ENCODE measurements at regions not wholly inside any gene's neighbourhood (a gene's known extent, or its start where the extent isn't known, plus 50 kb on each side); places are given as distances from the start of the nearest gene placed in this dataset.

GRCh38 chr6:14676977-14677781 lies 559.6 kb downstream of the CD83 start:
- no peak for DNase-seq

- DNase-seq = no peak
Observed at GRCh38 chr6:14681699-14682487, 564.0 kb upstream of the JARID2 start.

DNA sequence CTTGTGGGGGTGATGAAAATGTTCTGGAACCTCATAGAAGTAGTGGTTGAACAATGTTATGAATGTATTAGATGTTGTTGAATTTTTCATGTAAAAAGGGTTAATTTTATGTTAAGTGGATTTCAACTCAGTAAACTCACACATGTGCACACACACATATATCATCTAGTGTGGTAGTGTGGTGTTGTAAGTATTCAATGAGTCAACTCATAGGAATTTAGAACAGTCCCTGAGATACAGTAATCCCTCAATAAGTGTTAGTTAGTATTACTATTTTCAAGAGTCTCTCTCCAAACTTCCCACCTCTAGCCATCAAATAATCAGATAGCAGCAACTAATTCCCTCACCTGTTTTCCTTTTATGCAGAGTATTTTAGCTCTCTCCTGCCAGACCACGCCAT lies 563.1 kb upstream of the JARID2 start:
- no peak for DNase-seq

DNA sequence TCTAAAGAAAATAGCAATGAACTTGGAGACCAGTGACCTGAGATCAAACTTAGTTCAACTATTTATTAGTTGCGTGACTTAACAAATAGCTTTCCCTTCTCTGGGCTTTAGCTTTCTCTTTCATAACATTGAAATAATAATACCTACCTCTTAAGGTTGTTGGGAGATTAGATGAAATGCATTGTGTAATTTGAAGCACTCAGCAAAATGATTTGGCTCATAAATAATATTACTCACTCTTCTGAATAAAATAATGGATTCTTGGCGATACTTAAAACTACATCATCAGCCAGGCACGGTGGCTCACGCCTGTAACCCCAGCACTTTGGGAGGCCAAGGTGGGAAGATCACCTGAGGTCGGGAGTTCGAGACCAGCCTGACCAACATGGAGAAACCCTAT lies 556.2 kb upstream of the JARID2 start:
- no peak for DNase-seq

DNA sequence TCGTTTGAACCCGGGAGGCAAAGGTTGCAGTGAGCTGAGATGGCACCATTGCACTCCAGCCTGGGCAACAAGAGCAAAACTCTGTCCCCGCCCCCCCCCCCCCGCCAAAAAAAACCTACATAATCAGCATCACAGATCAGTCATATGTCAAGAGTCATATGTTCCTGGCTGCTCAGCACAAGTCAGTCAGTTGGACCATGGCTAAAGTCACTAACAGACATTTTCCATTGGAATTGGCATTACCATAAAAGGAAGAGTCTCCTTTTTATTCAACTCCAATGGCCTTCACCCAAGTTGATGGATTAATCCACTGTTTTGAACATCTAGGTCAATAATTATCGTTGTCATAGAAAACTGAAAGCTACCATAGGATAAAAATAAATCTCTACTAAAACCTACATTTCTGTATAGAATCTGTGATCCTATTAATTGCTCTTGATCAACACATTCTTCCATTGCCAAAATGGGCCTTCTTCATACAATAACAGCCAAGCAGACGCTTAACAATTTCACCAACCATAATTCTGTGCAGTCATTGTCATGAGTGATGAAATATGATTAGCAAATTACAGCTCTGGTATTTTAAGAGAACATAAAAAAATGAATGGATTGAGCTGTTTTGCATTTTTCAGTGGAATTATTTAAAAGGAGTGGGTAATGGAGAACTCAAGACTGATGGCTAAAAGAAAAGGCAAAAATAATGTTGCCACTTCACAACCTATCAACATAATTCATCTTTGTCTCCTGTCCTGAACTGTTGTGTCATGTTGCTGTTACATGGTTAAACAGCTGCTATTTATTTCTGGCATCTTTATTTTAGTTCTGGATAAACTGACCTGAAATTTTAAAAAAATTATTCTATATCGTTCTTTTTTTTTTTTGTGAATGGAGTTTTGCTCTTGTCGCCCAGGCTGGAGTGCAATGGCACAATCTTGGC lies 555.5 kb upstream of the JARID2 start:
- DNase-seq = no peak

- no peak for DNase-seq
Observed at GRCh38 chr6:14692208-14692607, 553.7 kb upstream of the JARID2 start.

GRCh38 chr6:14693301-14694192 lies 552.3 kb upstream of the JARID2 start:
- no peak for DNase-seq

GRCh38 chr6:14694308-14694707 lies 551.6 kb upstream of the JARID2 start:
- no peak for DNase-seq

DNA sequence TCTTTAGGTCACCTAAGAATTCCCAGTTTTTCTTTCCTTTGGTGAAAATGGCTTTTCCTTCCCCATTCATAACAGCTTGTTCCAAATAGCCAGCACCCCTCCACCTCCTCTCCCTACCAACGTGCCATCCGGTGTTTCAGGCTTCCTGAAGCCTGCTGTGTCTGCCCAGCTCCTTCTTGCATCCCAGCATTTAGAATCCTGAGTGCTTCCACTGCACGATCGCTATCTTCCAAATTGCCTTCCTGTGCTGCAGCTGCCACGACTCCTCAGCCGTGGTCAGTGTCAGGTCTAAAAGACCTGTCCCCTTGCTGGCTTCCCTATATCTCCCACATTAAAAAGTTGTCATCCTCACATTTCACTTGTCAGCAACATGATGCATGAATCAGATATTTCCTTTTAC lies 550.3 kb upstream of the JARID2 start:
- no peak for DNase-seq

GRCh38 chr6:14696367-14696766 lies 549.5 kb upstream of the JARID2 start:
- no peak for DNase-seq

DNA sequence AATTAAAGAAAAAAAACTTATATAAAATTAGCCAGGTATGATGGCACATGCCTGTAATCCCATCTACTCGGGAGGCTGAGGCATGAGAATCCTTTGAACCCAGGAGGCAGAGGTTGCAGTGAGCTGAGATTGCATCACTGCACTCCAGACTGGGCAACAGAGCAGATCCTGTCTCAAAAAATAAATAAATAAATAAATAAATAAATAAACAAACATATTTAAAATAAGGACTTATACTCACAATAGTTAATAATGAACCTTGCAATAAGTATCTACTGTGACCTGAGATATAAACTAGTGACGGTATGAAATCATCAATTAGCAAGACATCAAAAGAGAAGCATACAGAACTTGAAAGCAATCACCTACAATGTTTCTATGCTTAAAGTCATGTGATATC lies 548.4 kb upstream of the JARID2 start:
- no peak for DNase-seq

GRCh38 chr6:14699803-14700601 lies 545.9 kb upstream of the JARID2 start:
- no peak for DNase-seq

DNA sequence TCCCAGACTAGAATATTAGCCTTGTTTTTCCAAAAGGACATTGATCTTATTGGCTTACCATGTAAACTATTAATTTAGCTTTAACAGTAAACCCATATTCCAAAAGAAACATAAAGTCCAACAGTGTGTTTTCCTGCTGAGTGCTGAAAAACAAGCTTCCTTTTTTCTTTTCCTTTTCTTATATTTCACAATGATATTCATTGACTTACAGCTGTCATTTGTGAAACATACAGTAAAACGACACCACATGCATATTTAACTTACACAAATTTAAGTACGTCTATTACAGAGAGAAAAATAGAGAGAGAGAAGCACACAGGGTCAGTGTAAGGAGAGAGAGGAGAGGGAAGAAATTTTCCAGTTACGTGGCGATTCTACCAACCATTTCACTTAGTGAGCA lies 543.9 kb upstream of the JARID2 start:
- no peak for DNase-seq

GRCh38 chr6:14702678-14703077 lies 543.2 kb upstream of the JARID2 start:
- DNase-seq = no peak

GRCh38 chr6:14703586-14703985 lies 542.3 kb upstream of the JARID2 start:
- no peak for DNase-seq

DNA sequence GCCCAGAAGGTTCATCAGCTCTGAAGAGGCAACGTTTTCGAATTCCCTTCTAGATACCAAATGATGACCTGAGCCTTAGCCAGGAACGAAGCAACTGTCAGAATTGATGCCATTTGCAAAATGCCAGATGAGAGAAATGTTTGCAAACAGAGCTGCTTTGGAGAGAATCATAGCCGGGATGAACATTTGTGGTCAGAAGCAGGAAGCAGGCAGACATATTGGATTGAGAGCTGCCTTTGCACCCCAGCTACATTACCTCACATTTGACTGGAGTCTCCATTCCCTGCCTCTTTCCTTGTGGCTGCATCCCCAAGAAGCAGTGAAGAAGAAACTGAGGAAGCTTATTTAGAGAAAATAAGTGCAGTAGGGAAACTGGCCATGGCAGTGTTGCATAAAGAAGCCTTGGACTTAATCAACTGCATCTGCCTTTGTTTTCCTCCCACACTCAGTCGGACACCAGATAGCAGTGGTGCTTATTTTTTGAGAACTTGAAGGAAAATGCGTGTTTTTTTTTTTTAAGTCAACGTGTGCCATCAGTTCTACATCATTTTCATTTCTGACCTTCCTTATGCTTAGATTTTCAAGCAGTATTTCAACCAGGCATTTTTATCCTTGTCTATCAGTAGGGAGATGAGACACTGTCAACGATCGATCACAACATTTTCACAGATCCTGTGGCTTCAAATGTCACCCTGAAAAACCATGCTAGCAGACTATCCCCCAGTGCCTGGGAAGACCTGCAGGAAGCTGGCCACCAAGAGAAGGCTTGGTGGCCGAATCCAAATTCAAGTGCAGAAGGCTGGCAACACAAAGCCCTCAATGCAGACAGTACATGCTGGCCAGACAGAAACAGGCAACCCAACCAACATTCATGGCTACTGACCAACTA lies 541.2 kb upstream of the JARID2 start:
- no peak for DNase-seq

- DNase-seq = no peak
Observed at GRCh38 chr6:14705841-14706377, 540.0 kb upstream of the JARID2 start.

- DNase-seq = no peak
Observed at GRCh38 chr6:14706378-14706929, 539.4 kb upstream of the JARID2 start.

DNA sequence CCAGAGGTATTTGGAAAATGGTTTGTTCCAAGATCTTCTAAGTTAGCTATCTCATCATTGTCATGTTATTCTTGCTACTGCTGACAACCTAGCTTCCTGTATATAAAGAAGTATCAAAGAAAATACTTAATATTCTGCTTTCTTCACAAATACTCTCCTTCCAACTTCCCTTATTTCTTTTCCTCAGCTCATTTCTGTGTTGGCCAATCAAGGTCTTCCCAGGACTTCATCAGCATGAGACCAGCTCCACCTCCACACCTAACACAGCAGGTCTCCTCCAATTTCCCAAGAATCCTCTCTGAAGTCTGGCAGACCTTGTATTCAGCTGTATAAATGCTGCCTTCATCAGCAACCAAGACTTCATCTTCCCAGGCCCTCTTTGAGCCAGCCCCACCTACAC lies 538.6 kb upstream of the JARID2 start:
- no peak for DNase-seq
